Activated T-cell treated with anti-CD3 and anti-CD28 coated beads, Interleukin-2, amount 50 U/mL, for 24 hours (primary cell): ENCODE measurements at regions not wholly inside any gene's neighbourhood (a gene's known extent, or its start where the extent isn't known, plus 50 kb on each side); places are given as distances from the start of the nearest gene placed in this dataset.

Experiments
- DNase-seq: peaks from one replicate; pipeline ENCODE4 v3.0.0-alpha.2; 2020
- H3K27ac Mint-ChIP-seq: 2 replicates; pipeline ENCODE4 v1.8.0; 2020; ENCODE audit warnings: mild to moderate bottlenecking, mixed read lengths
- H3K27me3 Mint-ChIP-seq: 2 replicates; pipeline ENCODE4 v1.8.0; 2020; ENCODE audit warnings: mixed read lengths
- H3K36me3 Mint-ChIP-seq: 2 replicates; pipeline ENCODE4 v1.8.0; 2020; ENCODE audit warnings: low read depth, mixed read lengths
- H3K4me1 Mint-ChIP-seq: 2 replicates; pipeline ENCODE4 v1.8.0; 2020; ENCODE audit warnings: low read depth, mixed read lengths
- H3K4me3 Mint-ChIP-seq: 2 replicates; pipeline ENCODE4 v1.8.0; 2020; ENCODE audit warnings: mild to moderate bottlenecking, moderate library complexity, mixed read lengths
- H3K9me3 Mint-ChIP-seq: 2 replicates; pipeline ENCODE4 v1.8.0; 2020; ENCODE audit warnings: mixed read lengths

DNA sequence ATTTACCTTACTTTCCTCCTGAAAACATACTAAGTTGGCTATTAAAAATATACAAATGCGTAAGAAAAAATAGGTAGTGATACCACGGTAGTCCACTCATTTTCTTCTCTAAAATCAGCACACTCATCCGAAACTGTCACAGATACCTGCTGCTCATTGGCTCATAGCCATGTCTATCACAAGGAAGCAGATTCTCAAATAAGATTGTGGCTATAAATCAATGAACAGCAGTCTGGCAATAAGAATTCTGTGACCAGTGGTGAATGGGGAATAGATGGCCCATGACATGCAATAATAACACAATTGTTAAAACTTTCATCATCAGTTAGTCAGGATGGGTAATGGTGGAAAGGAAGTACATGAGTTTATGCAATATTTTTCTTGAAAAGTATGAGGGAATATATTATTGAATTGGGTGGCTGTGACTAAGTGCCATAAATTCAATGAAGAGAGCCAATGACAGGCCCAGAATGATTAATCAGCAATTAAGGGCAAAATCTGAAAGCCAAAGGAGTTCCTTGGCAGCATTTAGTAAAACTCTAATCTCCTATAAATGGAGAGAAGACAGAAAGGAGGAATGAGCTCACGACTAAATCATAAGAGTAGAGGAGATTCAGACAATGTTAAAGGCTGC is 202.3 kb upstream of the NEIL3 start:
- no peaks in the 10 kb centered on the region for H3K27me3 Mint-ChIP-seq
- no peaks in the 10 kb centered on the region for H3K4me1 Mint-ChIP-seq
- no peaks in the 10 kb centered on the region for H3K36me3 Mint-ChIP-seq
- DNase-seq, result no peak
- H3K4me3 Mint-ChIP-seq, result no peak overlapping the region
- H3K9me3 Mint-ChIP-seq, result peaks cover 1% of the 10 kb centered on the region
- no peak overlapping the region for H3K27ac Mint-ChIP-seq

DNA sequence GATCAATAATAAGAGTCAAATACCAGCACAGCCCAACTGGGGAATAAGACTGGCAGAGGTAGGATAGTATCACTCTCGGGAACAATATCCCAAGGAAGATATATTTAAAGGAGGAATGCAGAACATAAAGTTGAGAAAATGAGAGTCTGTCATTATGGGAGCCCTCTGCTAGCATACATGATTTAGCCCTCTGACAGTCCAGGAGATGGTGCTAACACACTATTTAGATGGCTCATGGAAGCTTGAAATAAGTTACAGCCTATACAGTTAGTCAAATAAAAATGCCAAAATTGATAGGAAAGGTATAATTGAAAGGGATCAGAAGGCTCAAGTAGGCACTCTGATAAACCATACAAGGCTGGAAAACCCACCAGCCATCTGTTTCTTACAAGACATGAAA is 201.0 kb upstream of the NEIL3 start:
- Mint-ChIP-seq H3K36me3 (no peaks in the 10 kb centered on the region), H3K4me3 (no peak overlapping the region)
- no peak for DNase-seq

DNA sequence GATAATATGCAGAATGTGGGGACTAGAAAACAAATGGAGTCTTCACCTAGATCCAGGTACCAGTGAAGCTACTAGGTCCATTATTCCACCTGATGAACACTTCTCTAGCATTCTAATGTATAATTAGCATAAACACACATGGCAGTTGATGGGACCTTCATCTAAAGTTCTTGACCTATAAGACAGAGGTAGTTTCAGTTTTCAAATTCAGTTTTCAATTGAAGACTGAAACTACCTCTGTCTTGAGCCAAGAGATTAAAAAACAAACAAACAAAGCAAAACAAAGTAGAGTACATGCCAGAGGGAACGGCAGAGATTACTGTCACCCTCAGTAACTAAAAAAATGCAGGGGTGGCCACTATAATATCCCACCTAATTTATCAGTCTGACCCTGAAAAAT is 199.9 kb upstream of the NEIL3 start:
- Mint-ChIP-seq H3K9me3 (peaks cover 4% of the 10 kb centered on the region), H3K4me1 (no peaks in the 10 kb centered on the region), H3K27ac (no peak overlapping the region), H3K4me3 (no peak overlapping the region), H3K27me3 (no peaks in the 10 kb centered on the region), H3K36me3 (no peaks in the 10 kb centered on the region)
- DNase-seq, result no peak

More for the DNA sequence above, 201.0 kb upstream of the NEIL3 start:
- Mint-ChIP-seq H3K9me3 (peaks cover 4% of the 10 kb centered on the region), H3K27me3 (no peaks in the 10 kb centered on the region), H3K4me1 (no peaks in the 10 kb centered on the region), H3K27ac (no peak overlapping the region)

DNA sequence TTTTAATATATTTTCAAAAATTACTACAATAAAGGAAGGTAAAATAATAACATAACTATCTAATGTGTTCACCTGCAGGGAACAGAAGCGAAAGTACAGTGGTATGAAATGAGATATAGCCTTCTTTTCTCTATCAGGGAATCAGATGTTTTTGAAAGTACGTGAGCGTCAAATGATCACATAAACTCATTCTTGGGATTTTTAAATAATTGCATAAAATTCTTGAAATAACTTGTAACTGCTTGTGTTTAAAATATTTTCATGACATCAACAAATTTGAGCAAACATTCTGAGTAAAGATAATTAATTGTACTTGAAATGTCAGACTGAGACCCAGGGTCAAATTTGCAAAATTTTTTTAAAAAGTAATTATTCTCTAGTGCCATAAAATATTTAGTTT is 193.5 kb upstream of the NEIL3 start:
- Mint-ChIP-seq H3K36me3 (no peaks in the 10 kb centered on the region), H3K27me3 (no peaks in the 10 kb centered on the region), H3K27ac (no peak overlapping the region), H3K9me3 (peaks cover 14% of the 10 kb centered on the region), H3K4me3 (no peak overlapping the region), H3K4me1 (no peaks in the 10 kb centered on the region)
- no peak for DNase-seq

DNA sequence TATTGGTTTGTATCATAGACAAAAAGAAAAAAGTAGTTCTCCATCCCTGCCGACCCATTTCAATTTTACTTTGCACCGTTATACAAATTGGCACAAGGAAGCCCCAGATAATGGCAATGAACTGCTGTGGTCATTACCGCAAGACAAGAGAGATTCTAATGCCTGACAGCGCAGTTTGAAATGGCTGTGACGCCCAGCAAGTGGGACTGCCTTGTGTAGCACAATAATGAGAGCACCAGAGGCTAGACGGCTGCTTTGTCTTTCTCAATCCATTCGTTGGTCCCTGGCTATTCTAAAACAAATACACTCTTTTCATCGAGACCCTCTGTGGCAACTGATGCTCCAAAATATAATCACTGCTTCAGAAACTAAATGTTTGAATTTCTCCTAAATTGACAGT is 192.4 kb upstream of the NEIL3 start:
- DNase-seq, result no peak
- Mint-ChIP-seq H3K36me3 (no peaks in the 10 kb centered on the region), H3K27me3 (no peaks in the 10 kb centered on the region), H3K4me1 (no peaks in the 10 kb centered on the region), H3K9me3 (peaks cover 14% of the 10 kb centered on the region), H3K27ac (no peak overlapping the region), H3K4me3 (no peak overlapping the region)

DNA sequence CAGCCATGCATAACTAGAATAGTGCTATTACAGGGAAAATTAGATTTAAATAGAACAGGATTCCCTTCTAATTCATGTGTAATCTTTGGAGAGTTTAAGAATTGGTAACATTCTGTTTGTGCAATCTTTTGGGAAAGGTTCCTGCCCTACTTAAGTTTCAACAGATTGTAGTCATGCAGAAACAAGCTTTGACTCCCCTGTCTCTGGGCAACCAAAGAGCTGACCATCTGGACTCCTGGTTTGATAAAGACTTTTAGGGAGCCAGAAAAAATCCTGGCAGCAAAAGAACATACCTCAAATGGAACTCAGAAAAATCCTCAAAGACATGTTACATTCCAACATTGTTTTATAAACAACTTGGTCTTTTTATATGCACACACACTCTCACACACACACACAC is 191.1 kb upstream of the NEIL3 start:
- DNase-seq, result no peak
- Mint-ChIP-seq H3K4me3 (no peak overlapping the region), H3K4me1 (no peaks in the 10 kb centered on the region), H3K9me3 (peaks cover 11% of the 10 kb centered on the region), H3K36me3 (no peaks in the 10 kb centered on the region), H3K27ac (no peak overlapping the region), H3K27me3 (no peaks in the 10 kb centered on the region)

DNA sequence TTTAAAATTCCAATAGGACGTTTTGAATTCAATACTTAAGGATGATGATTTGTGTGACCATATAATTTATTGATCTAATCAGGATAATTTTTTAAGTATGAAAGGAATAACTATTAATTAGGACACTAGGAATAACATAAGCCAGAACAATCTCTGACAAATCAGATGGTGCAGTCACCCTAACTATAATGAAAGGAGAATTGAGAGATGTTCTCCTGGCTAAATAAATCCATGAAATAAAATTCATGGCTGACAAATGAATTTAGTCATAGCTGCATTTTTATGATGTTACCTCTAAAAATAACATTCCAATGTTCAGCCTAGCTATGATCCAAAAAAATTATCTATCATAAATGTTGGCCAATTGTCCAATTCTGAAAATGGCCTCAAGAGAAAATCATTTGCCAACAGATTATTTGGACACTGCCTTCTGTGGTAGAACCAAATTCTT is 190.6 kb upstream of the NEIL3 start:
- Mint-ChIP-seq H3K27ac (no peak overlapping the region), H3K36me3 (no peaks in the 10 kb centered on the region), H3K4me3 (no peak overlapping the region), H3K4me1 (no peaks in the 10 kb centered on the region), H3K27me3 (no peaks in the 10 kb centered on the region), H3K9me3 (peaks cover 11% of the 10 kb centered on the region)
- no peak for DNase-seq

DNA sequence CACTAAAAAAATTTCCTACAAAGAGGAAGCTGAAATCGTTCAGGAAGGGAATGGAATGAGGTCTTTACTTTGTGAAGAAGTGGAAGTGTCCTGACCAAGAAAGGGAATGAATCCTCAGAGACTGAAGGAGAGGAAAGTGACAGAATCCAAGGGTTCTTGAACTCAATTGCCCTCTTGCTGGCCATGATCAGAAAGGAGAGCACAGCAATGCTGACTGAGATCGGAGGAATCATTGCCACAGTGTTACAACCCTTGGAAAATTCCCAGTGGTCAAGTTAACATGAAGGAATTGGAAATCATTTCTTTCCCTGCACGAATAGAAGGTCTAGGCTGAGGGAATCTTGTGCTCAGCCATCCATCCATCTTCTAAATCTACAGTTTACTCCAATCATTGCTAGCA is 190.0 kb upstream of the NEIL3 start:
- H3K36me3 Mint-ChIP-seq, result no peaks in the 10 kb centered on the region
- no peak overlapping the region for H3K4me3 Mint-ChIP-seq
- peaks cover 11% of the 10 kb centered on the region for H3K9me3 Mint-ChIP-seq
- H3K27me3 Mint-ChIP-seq, result no peaks in the 10 kb centered on the region
- no peaks in the 10 kb centered on the region for H3K4me1 Mint-ChIP-seq
- H3K27ac Mint-ChIP-seq, result no peak overlapping the region
- no peak for DNase-seq

DNA sequence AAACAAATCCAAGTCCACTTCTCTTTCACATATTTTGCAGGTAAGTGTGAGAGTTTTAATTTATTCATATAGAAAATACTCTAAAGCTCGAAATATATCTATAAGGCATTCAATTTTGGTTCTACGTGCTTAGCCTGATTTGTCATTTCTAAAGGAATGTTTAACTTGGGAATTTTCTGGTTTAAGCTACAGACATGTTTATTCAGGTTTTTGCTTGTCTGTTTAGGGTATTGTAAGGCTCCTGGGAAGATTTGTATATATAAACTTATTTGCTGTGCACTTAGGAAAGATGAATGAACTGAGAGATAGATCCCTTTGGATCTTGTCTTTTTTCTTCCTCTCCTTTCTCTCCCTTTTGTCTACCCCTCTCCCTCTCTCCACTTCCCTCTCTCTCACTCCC is 185.9 kb upstream of the NEIL3 start:
- Mint-ChIP-seq H3K9me3 (peaks cover 18% of the 10 kb centered on the region), H3K36me3 (no peaks in the 10 kb centered on the region), H3K4me1 (no peaks in the 10 kb centered on the region), H3K27ac (no peak overlapping the region), H3K27me3 (no peaks in the 10 kb centered on the region), H3K4me3 (no peak overlapping the region)
- no peak for DNase-seq

DNA sequence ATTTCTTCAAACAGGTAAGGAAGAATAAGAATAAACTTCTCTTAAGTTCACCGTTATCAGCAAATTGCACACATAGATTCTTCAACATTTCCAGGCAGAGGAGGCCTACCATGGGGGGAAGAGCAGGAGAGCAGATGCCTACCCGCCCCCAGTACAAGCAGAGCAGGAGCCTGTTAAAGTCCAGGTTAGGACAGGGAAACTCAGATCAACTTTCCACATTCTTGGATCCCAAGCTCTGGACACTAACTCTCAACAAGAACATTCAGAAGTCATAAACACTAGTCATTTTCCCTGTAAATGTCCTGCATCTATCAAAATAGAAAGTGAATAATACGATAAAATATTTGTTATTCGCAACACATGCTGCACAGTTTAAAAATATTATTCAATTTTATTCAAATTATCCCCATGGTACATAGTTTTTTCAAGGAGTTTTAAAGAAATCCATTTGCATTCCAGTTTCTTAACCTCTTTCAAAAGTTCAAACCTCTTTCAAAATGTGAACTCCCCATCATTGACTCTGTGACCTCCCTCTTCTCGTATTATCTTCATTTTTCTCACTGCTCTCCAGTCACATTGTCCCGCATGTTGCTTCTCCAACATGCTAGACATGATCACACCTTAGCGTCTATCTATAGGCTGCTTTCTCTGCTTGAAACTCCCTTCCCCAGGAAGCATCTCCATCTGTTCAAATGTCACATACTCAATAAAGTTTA is 185.2 kb upstream of the NEIL3 start:
- H3K27me3 Mint-ChIP-seq, result no peaks in the 10 kb centered on the region
- H3K27ac Mint-ChIP-seq, result no peak overlapping the region
- H3K36me3 Mint-ChIP-seq, result no peaks in the 10 kb centered on the region
- peaks cover 21% of the 10 kb centered on the region for H3K9me3 Mint-ChIP-seq
- H3K4me1 Mint-ChIP-seq, result no peaks in the 10 kb centered on the region
- DNase-seq, result no peak
- H3K4me3 Mint-ChIP-seq, result no peak overlapping the region

DNA sequence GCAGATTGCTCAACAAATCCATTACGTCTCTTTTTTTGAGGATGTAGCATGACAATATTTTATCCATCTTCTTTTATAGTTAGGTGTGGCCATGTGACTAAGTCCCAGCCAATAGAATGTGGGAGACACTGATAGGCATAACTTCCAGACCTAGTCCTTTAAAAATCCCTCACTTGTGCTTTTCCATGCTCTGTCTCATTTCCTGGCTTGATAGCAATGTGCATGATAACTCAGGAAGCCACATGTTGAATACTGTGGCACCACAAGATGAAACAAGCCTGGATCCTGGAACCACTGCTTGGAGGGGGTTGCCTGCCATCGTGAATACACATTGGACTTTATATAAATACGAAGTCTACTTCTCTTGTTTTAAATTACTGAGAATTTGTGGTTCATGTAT is 184.0 kb upstream of the NEIL3 start:
- DNase-seq, result no peak
- Mint-ChIP-seq H3K27ac (no peak overlapping the region), H3K36me3 (no peaks in the 10 kb centered on the region), H3K9me3 (peaks cover 18% of the 10 kb centered on the region), H3K27me3 (no peaks in the 10 kb centered on the region), H3K4me1 (no peaks in the 10 kb centered on the region), H3K4me3 (no peak overlapping the region)

DNA sequence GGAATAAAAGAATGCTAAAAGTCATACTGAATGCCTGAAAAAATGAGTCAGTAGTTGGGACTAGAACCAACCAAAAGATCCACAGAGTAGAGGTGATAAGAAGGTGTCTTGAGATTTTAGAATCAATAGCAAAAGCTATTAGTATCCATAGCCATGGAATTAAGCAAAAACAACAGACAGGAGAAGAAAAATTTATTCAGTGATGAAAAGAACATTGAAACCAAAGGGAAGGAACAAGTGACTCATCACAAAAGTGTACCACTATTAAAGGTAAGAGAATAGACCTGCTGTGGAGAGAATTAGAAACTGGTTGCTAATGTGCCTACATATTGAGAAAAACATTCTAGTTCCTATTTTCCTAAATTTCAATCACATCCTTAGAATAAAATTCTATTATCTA is 182.0 kb upstream of the NEIL3 start:
- H3K4me3 Mint-ChIP-seq, result no peak overlapping the region
- H3K27me3 Mint-ChIP-seq, result peaks cover 3% of the 10 kb centered on the region
- no peaks in the 10 kb centered on the region for H3K36me3 Mint-ChIP-seq
- no peaks in the 10 kb centered on the region for H3K4me1 Mint-ChIP-seq
- no peak for DNase-seq
- peaks cover 16% of the 10 kb centered on the region for H3K9me3 Mint-ChIP-seq
- no peak overlapping the region for H3K27ac Mint-ChIP-seq

DNA sequence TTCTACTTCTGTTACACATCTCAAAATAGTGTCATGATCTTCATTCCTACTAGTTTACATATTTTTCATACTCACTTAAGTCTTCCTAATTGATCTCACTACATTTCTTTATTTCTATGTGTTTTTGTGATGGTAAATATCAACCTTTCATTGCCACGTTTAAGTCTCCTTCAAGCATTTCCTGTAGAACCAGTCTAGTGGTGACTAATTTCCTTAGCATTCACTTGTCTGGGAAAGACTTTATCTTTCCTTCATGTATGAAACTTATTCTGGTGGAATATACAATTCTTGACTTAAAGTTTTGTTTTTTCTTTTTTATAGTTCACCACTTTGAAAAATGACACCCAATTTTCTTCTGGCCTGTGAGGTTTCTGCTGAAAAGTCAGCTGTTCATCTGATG is 181.4 kb upstream of the NEIL3 start:
- H3K27me3 Mint-ChIP-seq, result peaks cover 3% of the 10 kb centered on the region
- no peak overlapping the region for H3K4me3 Mint-ChIP-seq
- no peaks in the 10 kb centered on the region for H3K36me3 Mint-ChIP-seq
- H3K27ac Mint-ChIP-seq, result no peak overlapping the region
- H3K4me1 Mint-ChIP-seq, result no peaks in the 10 kb centered on the region
- peaks cover 16% of the 10 kb centered on the region for H3K9me3 Mint-ChIP-seq
- DNase-seq, result no peak

DNA sequence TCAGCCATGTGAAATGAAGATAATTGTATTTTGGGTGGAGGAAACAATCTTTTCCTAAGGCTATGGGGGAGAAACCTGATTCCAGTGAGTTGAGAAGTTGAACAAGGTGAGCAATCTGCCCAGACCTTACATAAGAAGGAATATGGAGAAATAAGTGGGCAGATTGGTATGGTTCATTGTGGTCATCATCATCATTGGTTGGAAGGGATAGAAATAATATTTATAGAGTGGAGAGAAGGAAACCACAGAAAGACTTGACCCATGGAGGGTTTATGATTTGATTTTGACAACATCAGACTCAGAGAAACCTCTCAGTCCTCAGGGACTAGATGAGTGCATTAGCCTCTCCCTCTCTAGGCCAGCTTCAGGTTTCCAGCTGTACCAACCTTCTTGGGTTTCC is 177.9 kb upstream of the NEIL3 start:
- peaks cover 6% of the 10 kb centered on the region for H3K27me3 Mint-ChIP-seq
- H3K9me3 Mint-ChIP-seq, result peaks cover 16% of the 10 kb centered on the region
- no peaks in the 10 kb centered on the region for H3K36me3 Mint-ChIP-seq
- no peak overlapping the region for H3K4me3 Mint-ChIP-seq
- no peak for DNase-seq
- H3K4me1 Mint-ChIP-seq, result no peaks in the 10 kb centered on the region
- H3K27ac Mint-ChIP-seq, result no peak overlapping the region

DNA sequence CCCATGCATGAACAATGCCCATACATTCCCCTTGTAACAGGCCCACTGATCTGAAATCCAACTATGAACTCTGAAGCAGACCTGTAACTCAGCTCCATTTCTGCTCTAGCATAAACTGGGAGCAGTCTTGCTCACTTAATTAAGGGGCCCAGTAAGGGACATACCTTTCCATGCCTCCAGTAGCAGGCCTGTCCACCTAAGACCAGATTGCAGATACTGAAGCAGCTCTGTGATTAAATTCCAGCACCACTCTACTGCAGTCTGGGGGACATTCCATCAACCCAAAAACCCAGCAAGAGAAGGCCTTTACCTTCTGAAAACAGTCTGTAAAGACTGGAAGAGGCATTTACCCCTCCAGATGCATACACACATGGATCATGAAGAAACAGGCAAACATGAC is 162.0 kb upstream of the NEIL3 start:
- peaks cover 3% of the 10 kb centered on the region for H3K27me3 Mint-ChIP-seq
- H3K4me3 Mint-ChIP-seq, result no peak overlapping the region
- H3K4me1 Mint-ChIP-seq, result no peaks in the 10 kb centered on the region
- no peak for DNase-seq
- no peak overlapping the region for H3K27ac Mint-ChIP-seq
- no peaks in the 10 kb centered on the region for H3K36me3 Mint-ChIP-seq
- H3K9me3 Mint-ChIP-seq, result peaks cover 3% of the 10 kb centered on the region
